ENCODE measurements at regions not wholly inside any gene's neighbourhood (a gene's known extent, or its start where the extent isn't known, plus 50 kb on each side); places are given as distances from the start of the nearest gene placed in this dataset.

GRCh38 chr1:79790950-79791349, 784.4 kb upstream of the ADGRL4 start:
- Histone ChIP-seq H3K4me2 (ENCODE audit: low read length, poor library complexity, severe bottlenecking) (no peak overlapping the region), H2BK12ac (ENCODE audit: low read length in 2 of 2) (no peak overlapping the region), H3K18ac (ENCODE audit: low read depth in 1 of 2, low read length in 2 of 2) (no peak overlapping the region), H3K36me3 (ENCODE audit: control insufficient read depth in 1 of 2, insufficient read depth in 2 of 2, low read depth in 1 of 2, low read length in 2 of 2) (no peaks in the 10 kb centered on the region), H3K23ac (ENCODE audit: low read length in 2 of 2) (no peak overlapping the region), H3K9ac (ENCODE audit: low read length) (no peak overlapping the region), H2AFZ (ENCODE audit: low read depth, low read length) (no peak overlapping the region), H2AK5ac (ENCODE audit: low read length, severe bottlenecking) (no peak overlapping the region), H2BK120ac (ENCODE audit: low read depth, low read length) (no peak overlapping the region), H3K27me3 (ENCODE audit: control insufficient read depth in 1 of 2, insufficient read depth in 1 of 2, low read length in 2 of 2) (no peaks in the 10 kb centered on the region), H3K79me1 (replicated peaks; ENCODE audit: low read length, poor library complexity, severe bottlenecking) (no peaks in the 10 kb centered on the region), H3K4ac (ENCODE audit: low read depth in 1 of 2, low read length in 2 of 2) (no peak overlapping the region), H3K4me1 (ENCODE audit: control insufficient read depth, insufficient read depth, low read depth, low read length) (no peaks in the 10 kb centered on the region), H3K14ac (ENCODE audit: low read length in 2 of 2) (no peak overlapping the region), H4K91ac (ENCODE audit: low read length) (no peak overlapping the region), H3K4me3 (ENCODE audit: insufficient read depth in 1 of 2, low read depth in 1 of 2, low read length in 2 of 2) (no peak overlapping the region), H3K9me3 (ENCODE audit: control insufficient read depth, low read length) (peaks cover 24% of the 10 kb centered on the region), H4K8ac (ENCODE audit: low read length) (no peak overlapping the region), H2BK15ac (ENCODE audit: low read depth, poor library complexity, severe bottlenecking) (no peak overlapping the region), H2BK5ac (ENCODE audit: low read depth, low read length, poor library complexity, severe bottlenecking) (no peak overlapping the region), H3K27ac (ENCODE audit: low read length, poor library complexity, severe bottlenecking) (no peak overlapping the region)
- 100% methylated on average over 1 of the region's 1 CpG for WGBS
- DNase-seq = no peak

- Histone ChIP-seq H3K79me1 (replicated peaks; ENCODE audit: low read length, poor library complexity, severe bottlenecking) (no peaks in the 10 kb centered on the region), H3K4me1 (ENCODE audit: control insufficient read depth, insufficient read depth, low read depth, low read length) (no peaks in the 10 kb centered on the region), H3K9me3 (ENCODE audit: control insufficient read depth, low read length) (no peaks in the 10 kb centered on the region), H2AK5ac (ENCODE audit: low read length, severe bottlenecking) (no peak overlapping the region), H2BK15ac (ENCODE audit: low read depth, poor library complexity, severe bottlenecking) (no peak overlapping the region), H3K23ac (ENCODE audit: low read length in 2 of 2) (no peak overlapping the region), H3K14ac (ENCODE audit: low read length in 2 of 2) (no peak overlapping the region), H3K27me3 (ENCODE audit: control insufficient read depth in 1 of 2, insufficient read depth in 1 of 2, low read length in 2 of 2) (no peaks in the 10 kb centered on the region), H4K8ac (ENCODE audit: low read length) (no peak overlapping the region), H2BK120ac (ENCODE audit: low read depth, low read length) (no peak overlapping the region), H3K18ac (ENCODE audit: low read depth in 1 of 2, low read length in 2 of 2) (no peak overlapping the region), H3K4me3 (ENCODE audit: insufficient read depth in 1 of 2, low read depth in 1 of 2, low read length in 2 of 2) (no peak overlapping the region), H3K27ac (ENCODE audit: low read length, poor library complexity, severe bottlenecking) (no peak overlapping the region), H2BK5ac (ENCODE audit: low read depth, low read length, poor library complexity, severe bottlenecking) (no peak overlapping the region), H3K4ac (ENCODE audit: low read depth in 1 of 2, low read length in 2 of 2) (no peak overlapping the region), H2BK12ac (ENCODE audit: low read length in 2 of 2) (no peak overlapping the region), H3K36me3 (ENCODE audit: control insufficient read depth in 1 of 2, insufficient read depth in 2 of 2, low read depth in 1 of 2, low read length in 2 of 2) (no peaks in the 10 kb centered on the region), H3K9ac (ENCODE audit: low read length) (no peak overlapping the region), H3K4me2 (ENCODE audit: low read length, poor library complexity, severe bottlenecking) (no peak overlapping the region), H4K91ac (ENCODE audit: low read length) (no peak overlapping the region), H2AFZ (ENCODE audit: low read depth, low read length) (no peak overlapping the region)
- no peak for DNase-seq
- 74% methylated on average over 3 of the region's 4 CpGs for WGBS
Observed at GRCh38 chr1:79787631-79788030, 781.1 kb upstream of the ADGRL4 start.

GRCh38 chr1:79785964-79786363, 779.4 kb upstream of the ADGRL4 start:
- Histone ChIP-seq H4K91ac (ENCODE audit: low read length) (no peak overlapping the region), H3K18ac (ENCODE audit: low read depth in 1 of 2, low read length in 2 of 2) (no peak overlapping the region), H2BK120ac (ENCODE audit: low read depth, low read length) (no peak overlapping the region), H2BK15ac (ENCODE audit: low read depth, poor library complexity, severe bottlenecking) (no peak overlapping the region), H3K9me3 (ENCODE audit: control insufficient read depth, low read length) (no peaks in the 10 kb centered on the region), H3K14ac (ENCODE audit: low read length in 2 of 2) (no peak overlapping the region), H3K4me2 (ENCODE audit: low read length, poor library complexity, severe bottlenecking) (no peak overlapping the region), H2AFZ (ENCODE audit: low read depth, low read length) (no peak overlapping the region), H3K4ac (ENCODE audit: low read depth in 1 of 2, low read length in 2 of 2) (no peak overlapping the region), H4K8ac (ENCODE audit: low read length) (no peak overlapping the region), H3K27ac (ENCODE audit: low read length, poor library complexity, severe bottlenecking) (no peak overlapping the region), H3K23ac (ENCODE audit: low read length in 2 of 2) (no peak overlapping the region), H2AK5ac (ENCODE audit: low read length, severe bottlenecking) (no peak overlapping the region), H2BK12ac (ENCODE audit: low read length in 2 of 2) (no peak overlapping the region), H3K4me1 (ENCODE audit: control insufficient read depth, insufficient read depth, low read depth, low read length) (no peaks in the 10 kb centered on the region), H3K4me3 (ENCODE audit: insufficient read depth in 1 of 2, low read depth in 1 of 2, low read length in 2 of 2) (no peak overlapping the region), H3K79me1 (replicated peaks; ENCODE audit: low read length, poor library complexity, severe bottlenecking) (no peaks in the 10 kb centered on the region), H2BK5ac (ENCODE audit: low read depth, low read length, poor library complexity, severe bottlenecking) (no peak overlapping the region), H3K27me3 (ENCODE audit: control insufficient read depth in 1 of 2, insufficient read depth in 1 of 2, low read length in 2 of 2) (no peaks in the 10 kb centered on the region), H3K9ac (ENCODE audit: low read length) (no peak overlapping the region), H3K36me3 (ENCODE audit: control insufficient read depth in 1 of 2, insufficient read depth in 2 of 2, low read depth in 1 of 2, low read length in 2 of 2) (no peaks in the 10 kb centered on the region)
- no CpG with 5 or more reads among the region's 1 CpG for WGBS
- DNase-seq = no peak

- H2BK15ac ChIP-seq (ENCODE audit: low read depth, poor library complexity, severe bottlenecking) = no peak overlapping the region
- H3K23ac ChIP-seq (ENCODE audit: low read length in 2 of 2) = no peak overlapping the region
- no peak for DNase-seq
- no peak overlapping the region for H3K4me3 ChIP-seq (ENCODE audit: insufficient read depth in 1 of 2, low read depth in 1 of 2, low read length in 2 of 2)
- H3K79me1 ChIP-seq (replicated peaks; ENCODE audit: low read length, poor library complexity, severe bottlenecking) = no peaks in the 10 kb centered on the region
- no peaks in the 10 kb centered on the region for H3K4me1 ChIP-seq (ENCODE audit: control insufficient read depth, insufficient read depth, low read depth, low read length)
- H3K9me3 ChIP-seq (ENCODE audit: control insufficient read depth, low read length) = no peaks in the 10 kb centered on the region
- no peak overlapping the region for H3K4ac ChIP-seq (ENCODE audit: low read depth in 1 of 2, low read length in 2 of 2)
- H3K27ac ChIP-seq (ENCODE audit: low read length, poor library complexity, severe bottlenecking) = no peak overlapping the region
- no peaks in the 10 kb centered on the region for H3K36me3 ChIP-seq (ENCODE audit: control insufficient read depth in 1 of 2, insufficient read depth in 2 of 2, low read depth in 1 of 2, low read length in 2 of 2)
- H3K4me2 ChIP-seq (ENCODE audit: low read length, poor library complexity, severe bottlenecking) = no peak overlapping the region
- no peaks in the 10 kb centered on the region for H3K27me3 ChIP-seq (ENCODE audit: control insufficient read depth in 1 of 2, insufficient read depth in 1 of 2, low read length in 2 of 2)
- H4K8ac ChIP-seq (ENCODE audit: low read length) = no peak overlapping the region
- H2BK12ac ChIP-seq (ENCODE audit: low read length in 2 of 2) = no peak overlapping the region
- H4K91ac ChIP-seq (ENCODE audit: low read length) = no peak overlapping the region
- no peak overlapping the region for H3K9ac ChIP-seq (ENCODE audit: low read length)
- no peak overlapping the region for H2AFZ ChIP-seq (ENCODE audit: low read depth, low read length)
- no peak overlapping the region for H2BK5ac ChIP-seq (ENCODE audit: low read depth, low read length, poor library complexity, severe bottlenecking)
- H3K14ac ChIP-seq (ENCODE audit: low read length in 2 of 2) = no peak overlapping the region
- no peak overlapping the region for H2AK5ac ChIP-seq (ENCODE audit: low read length, severe bottlenecking)
- 96% methylated on average over 4 of the region's 4 CpGs for WGBS
- H3K18ac ChIP-seq (ENCODE audit: low read depth in 1 of 2, low read length in 2 of 2) = no peak overlapping the region
- no peak overlapping the region for H2BK120ac ChIP-seq (ENCODE audit: low read depth, low read length)
Observed at GRCh38 chr1:79785561-79785960, 779.0 kb upstream of the ADGRL4 start.

All from mesenchymal stem cell (in vitro differentiated cells and primary cell).